ENCODE measurements at regions not wholly inside any gene's neighbourhood (a gene's known extent, or its start where the extent isn't known, plus 50 kb on each side); places are given as distances from the start of the nearest gene placed in this dataset.

- CTCF ChIA-PET (ENCODE audit: unreplicated experiment) = no interaction called here
Observed at GRCh38 chr3:188026191-188026968, 127.6 kb upstream of the LPP start.

GRCh38 chr3:188031121-188031520, 122.8 kb upstream of the LPP start:
- Histone ChIP-seq H3K79me2 (ENCODE audit: insufficient read depth, low read depth, low read length) (no peaks in the 10 kb centered on the region), H3K9me3 (ENCODE audit: low read length) (peaks cover 16% of the 10 kb centered on the region; the same call in 1 of the 2 replicates), H4K20me1 (ENCODE audit: insufficient read depth, low read length) (no peaks in the 10 kb centered on the region), H3K9me2 (ENCODE audit: insufficient read depth, low read length) (no peaks in the 10 kb centered on the region), H3K4me3 (ENCODE audit: low read depth, low read length, poor library complexity, severe bottlenecking) (no peak overlapping the region), H3K4me2 (ENCODE audit: low read length) (peak overlapping the region; percentile 48), H2AFZ (ENCODE audit: low read length) (peak overlapping the region; percentile 96), H3K4me1 (ENCODE audit: insufficient read depth, low read length, poor library complexity, severe bottlenecking) (peaks cover 33% of the 10 kb centered on the region), H3K27ac (ENCODE audit: low read depth, low read length, poor library complexity, severe bottlenecking) (peak overlapping the region; percentile 36), H3K36me3 (ENCODE audit: insufficient read depth, low read length) (peaks cover 6% of the 10 kb centered on the region; the same call in 1 of the 2 replicates)
- BruUV-seq (replicated peaks) = no TSS peak
- peak; percentile 58 for DNase-seq (ENCODE audit: low spot score)
- ChIA-PET CTCF (ENCODE audit: unreplicated experiment) (interaction anchor here (0.6 kb wide), 1 partner anchor 23 kb away, joined by 3 read pairs; no protein-coding TSS in a partner anchor), POLR2A (interaction anchor here (0.5 to 2.6 kb wide), 6 partner anchors 11 to 1434 kb away, joined by 3 to 11 read pairs (median 4); no protein-coding TSS in a partner anchor)
- TF ChIP-seq EZH2phosphoT487 (IDR thresholded peaks at IDR 0.05; ENCODE audit: borderline replicate concordance, low read depth, low read length) = no peak
- TF ChIP-seq CTCF (conservative IDR thresholded peaks at IDR 0.05; ENCODE audit: low read length) = peak; percentile 39; the same call in 1 of the 2 replicates
- intact Hi-C loops (cut with micrococcal nuclease; ENCODE audit: unreplicated experiment) = no loop called here

More at GRCh38 chr3:188026191-188026968, 127.6 kb upstream of the LPP start:
- no peaks in the 10 kb centered on the region for H3K79me2 ChIP-seq (ENCODE audit: insufficient read depth, low read depth, low read length)
- no peak for DNase-seq (ENCODE audit: low spot score)
- H3K36me3 ChIP-seq (ENCODE audit: insufficient read depth, low read length) = no peaks in the 10 kb centered on the region
- intact Hi-C loops (cut with micrococcal nuclease; ENCODE audit: unreplicated experiment) = no loop called here
- no peaks in the 10 kb centered on the region for H3K9me2 ChIP-seq (ENCODE audit: insufficient read depth, low read length)
- POLR2A ChIA-PET = interaction anchor here (0.6 to 1.5 kb wide), 6 partner anchors 14 to 263 kb away, joined by 3 to 7 read pairs (median 3); no protein-coding TSS in a partner anchor
- H4K20me1 ChIP-seq (ENCODE audit: insufficient read depth, low read length) = no peaks in the 10 kb centered on the region
- H3K27ac ChIP-seq (ENCODE audit: low read depth, low read length, poor library complexity, severe bottlenecking) = no peak overlapping the region
- H3K9me3 ChIP-seq (ENCODE audit: low read length) = no peaks in the 10 kb centered on the region
- no peak overlapping the region for H3K4me2 ChIP-seq (ENCODE audit: low read length)
- BruUV-seq (replicated peaks) = no TSS peak
- H3K4me3 ChIP-seq (ENCODE audit: low read depth, low read length, poor library complexity, severe bottlenecking) = no peak overlapping the region
- TF ChIP-seq EZH2phosphoT487 (IDR thresholded peaks at IDR 0.05; ENCODE audit: borderline replicate concordance, low read depth, low read length) (no peak), CTCF (conservative IDR thresholded peaks at IDR 0.05; ENCODE audit: low read length) (no peak)
- H2AFZ ChIP-seq (ENCODE audit: low read length) = no peak overlapping the region; the same call in 1 of the 2 replicates
- peaks cover 12% of the 10 kb centered on the region for H3K4me1 ChIP-seq (ENCODE audit: insufficient read depth, low read length, poor library complexity, severe bottlenecking)

- Histone ChIP-seq H3K9me3 (ENCODE audit: low read length) (peaks cover 16% of the 10 kb centered on the region; the same call in 1 of the 2 replicates), H3K4me1 (ENCODE audit: insufficient read depth, low read length, poor library complexity, severe bottlenecking) (peaks cover 48% of the 10 kb centered on the region), H3K4me3 (ENCODE audit: low read depth, low read length, poor library complexity, severe bottlenecking) (no peak overlapping the region), H4K20me1 (ENCODE audit: insufficient read depth, low read length) (no peaks in the 10 kb centered on the region), H3K9me2 (ENCODE audit: insufficient read depth, low read length) (no peaks in the 10 kb centered on the region), H3K4me2 (ENCODE audit: low read length) (no peak overlapping the region), H3K79me2 (ENCODE audit: insufficient read depth, low read depth, low read length) (no peaks in the 10 kb centered on the region), H2AFZ (ENCODE audit: low read length) (no peak overlapping the region), H3K27ac (ENCODE audit: low read depth, low read length, poor library complexity, severe bottlenecking) (no peak overlapping the region), H3K36me3 (ENCODE audit: insufficient read depth, low read length) (peaks cover 6% of the 10 kb centered on the region; the same call in 1 of the 2 replicates)
- no peak for DNase-seq (ENCODE audit: low spot score)
- BruUV-seq (replicated peaks) = no TSS peak
- ChIA-PET CTCF (ENCODE audit: unreplicated experiment) (no interaction called here), POLR2A (no interaction called here)
- intact Hi-C loops (cut with micrococcal nuclease; ENCODE audit: unreplicated experiment) = no loop called here
- TF ChIP-seq EZH2phosphoT487 (IDR thresholded peaks at IDR 0.05; ENCODE audit: borderline replicate concordance, low read depth, low read length) (no peak), CTCF (conservative IDR thresholded peaks at IDR 0.05; ENCODE audit: low read length) (no peak)
Observed at GRCh38 chr3:188034989-188035388, 119.0 kb upstream of the LPP start.
